Right atrium auricular region (tissue), 2 donors: ENCODE measurements at regions not wholly inside any gene's neighbourhood (a gene's known extent, or its start where the extent isn't known, plus 50 kb on each side); places are given as distances from the start of the nearest gene placed in this dataset.

Experiments
- DNase-seq: peaks from one replicate; pipeline ENCODE4 v3.0.0-alpha.2; 2019; ENCODE audit warnings: low spot score
- H3K27ac ChIP-seq, 2 donors: fragments of 200-600 bp; sonication (generic); 1 replicate in 1 of 2; 2 replicates in 1 of 2; pipeline ENCODE4 v1.5.1; 2016 to 2019
- H3K27me3 ChIP-seq, 2 donors: fragments of 200-600 bp; sonication (generic); one replicate each; pipeline versions ENCODE4 v1.5.1 to v1.6.0; 2017 to 2019
- H3K36me3 ChIP-seq: fragments of 200-600 bp; sonication (generic); one replicate; pipeline ENCODE4 v1.5.1; 2016
- H3K4me1 ChIP-seq, 2 donors: fragments of 200-600 bp; sonication (generic); one replicate each; pipeline versions ENCODE4 v1.5.1 to v1.6.0; 2017 to 2019
- H3K4me3 ChIP-seq, 2 donors: fragments of 200-600 bp; sonication (generic); 1 replicate in 1 of 2; 2 replicates in 1 of 2; pipeline ENCODE4 v1.5.1; 2017 to 2019; ENCODE audit warnings: mild to moderate bottlenecking in 1 of 2, moderate library complexity in 1 of 2
- H3K9me3 ChIP-seq, 2 donors: fragments of 200-600 bp; sonication (generic); one replicate each; pipeline ENCODE4 v1.5.1; 2019
- TF ChIP-seq, protein P1 (sequence below), 2 donors: fragments of 200-600 bp; sonication (generic); IDR thresholded peaks; one replicate each; pipeline ENCODE4 v1.5.1; 2019; ENCODE audit warnings: antibody characterized with exemption in 2 of 2

GRCh38 chr2:67255933-67256615 is 141.1 kb upstream of the ETAA1 start:
- Histone ChIP-seq H3K4me3 (no peak overlapping the region), H3K4me1 (no peaks in the 10 kb centered on the region), H3K36me3 (no peaks in the 10 kb centered on the region), H3K9me3 (no peaks in the 10 kb centered on the region), H3K27me3 (no peaks in the 10 kb centered on the region), H3K27ac (no peak overlapping the region)
- TF ChIP-seq, protein P1, sequence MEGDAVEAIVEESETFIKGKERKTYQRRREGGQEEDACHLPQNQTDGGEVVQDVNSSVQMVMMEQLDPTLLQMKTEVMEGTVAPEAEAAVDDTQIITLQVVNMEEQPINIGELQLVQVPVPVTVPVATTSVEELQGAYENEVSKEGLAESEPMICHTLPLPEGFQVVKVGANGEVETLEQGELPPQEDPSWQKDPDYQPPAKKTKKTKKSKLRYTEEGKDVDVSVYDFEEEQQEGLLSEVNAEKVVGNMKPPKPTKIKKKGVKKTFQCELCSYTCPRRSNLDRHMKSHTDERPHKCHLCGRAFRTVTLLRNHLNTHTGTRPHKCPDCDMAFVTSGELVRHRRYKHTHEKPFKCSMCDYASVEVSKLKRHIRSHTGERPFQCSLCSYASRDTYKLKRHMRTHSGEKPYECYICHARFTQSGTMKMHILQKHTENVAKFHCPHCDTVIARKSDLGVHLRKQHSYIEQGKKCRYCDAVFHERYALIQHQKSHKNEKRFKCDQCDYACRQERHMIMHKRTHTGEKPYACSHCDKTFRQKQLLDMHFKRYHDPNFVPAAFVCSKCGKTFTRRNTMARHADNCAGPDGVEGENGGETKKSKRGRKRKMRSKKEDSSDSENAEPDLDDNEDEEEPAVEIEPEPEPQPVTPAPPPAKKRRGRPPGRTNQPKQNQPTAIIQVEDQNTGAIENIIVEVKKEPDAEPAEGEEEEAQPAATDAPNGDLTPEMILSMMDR (IDR thresholded peaks at IDR 0.05): no peak
- no peak for DNase-seq

- no peaks in the 10 kb centered on the region for H3K27me3 ChIP-seq
- TF ChIP-seq, protein P1 (IDR thresholded peaks at IDR 0.05): no peak
- no peak for DNase-seq
- no peak overlapping the region for H3K27ac ChIP-seq
- no peak overlapping the region for H3K4me3 ChIP-seq
- no peaks in the 10 kb centered on the region for H3K4me1 ChIP-seq
- H3K9me3 ChIP-seq: no peaks in the 10 kb centered on the region
- no peaks in the 10 kb centered on the region for H3K36me3 ChIP-seq
Measured at GRCh38 chr2:67256892-67257291, 140.2 kb upstream of the ETAA1 start.

- Histone ChIP-seq H3K4me1 (no peaks in the 10 kb centered on the region), H3K4me3 (no peak overlapping the region), H3K27me3 (no peaks in the 10 kb centered on the region), H3K36me3 (no peaks in the 10 kb centered on the region), H3K27ac (no peak overlapping the region), H3K9me3 (no peaks in the 10 kb centered on the region)
- TF ChIP-seq, protein P1 (IDR thresholded peaks at IDR 0.05): no peak
- DNase-seq: no peak
Measured at GRCh38 chr2:67258122-67258521, 139.0 kb upstream of the ETAA1 start.

GRCh38 chr2:67258831-67259230 is 138.3 kb upstream of the ETAA1 start:
- H3K4me3 ChIP-seq: no peak overlapping the region
- H3K4me1 ChIP-seq: no peaks in the 10 kb centered on the region
- H3K27ac ChIP-seq: peak overlapping the region in 1 of 2 donors; percentile 78
- no peaks in the 10 kb centered on the region for H3K36me3 ChIP-seq
- no peaks in the 10 kb centered on the region for H3K27me3 ChIP-seq
- no peak for DNase-seq
- H3K9me3 ChIP-seq: no peaks in the 10 kb centered on the region
- TF ChIP-seq, protein P1 (IDR thresholded peaks at IDR 0.05): no peak

- H3K4me3 ChIP-seq: no peak overlapping the region
- DNase-seq: no peak
- H3K27me3 ChIP-seq: no peaks in the 10 kb centered on the region
- no peaks in the 10 kb centered on the region for H3K9me3 ChIP-seq
- H3K27ac ChIP-seq: peak overlapping the region; percentile 24 to 78
- no peaks in the 10 kb centered on the region for H3K36me3 ChIP-seq
- no peaks in the 10 kb centered on the region for H3K4me1 ChIP-seq
- TF ChIP-seq, protein P1 (IDR thresholded peaks at IDR 0.05): no peak
Measured at GRCh38 chr2:67259556-67260342, 137.4 kb upstream of the ETAA1 start.
